Chondrocyte (in vitro differentiated cells): ENCODE measurements at regions not wholly inside any gene's neighbourhood (a gene's known extent, or its start where the extent isn't known, plus 50 kb on each side); places are given as distances from the start of the nearest gene placed in this dataset.

Experiments used
- DNase-seq: peaks from one replicate; pipeline ENCODE4 v3.0.0; 2021; ENCODE audit warnings: mixed read lengths, low spot score
- H3K27ac Mint-ChIP-seq: one replicate; pipeline ENCODE4 v1.8.0; 2021; ENCODE audit warnings: mild to moderate bottlenecking, moderate library complexity, mixed read lengths; ENCODE audit not compliant: unreplicated experiment
- H3K27me3 Mint-ChIP-seq: 2 replicates; pipeline ENCODE4 v1.8.0; 2021; ENCODE audit warnings: low read depth, mixed read lengths
- H3K36me3 Mint-ChIP-seq: 2 replicates; pipeline ENCODE4 v1.8.0; 2021; ENCODE audit warnings: low read depth, mixed read lengths
- H3K4me1 Mint-ChIP-seq: 2 replicates; pipeline ENCODE4 v1.8.0; 2021; ENCODE audit warnings: low read depth, mild to moderate bottlenecking, mixed read lengths
- H3K4me3 Mint-ChIP-seq: one replicate; pipeline ENCODE4 v1.8.0; 2021; ENCODE audit warnings: mild to moderate bottlenecking, moderate library complexity, mixed read lengths; ENCODE audit not compliant: unreplicated experiment
- H3K9me3 Mint-ChIP-seq: 2 replicates; pipeline ENCODE4 v1.8.0; 2021; ENCODE audit warnings: low read depth, mixed read lengths
- CTCF ChIP-seq: fragments of 200-600 bp; sonication (generic); IDR thresholded peaks from 2 replicates; pipeline ENCODE4 v1.5.0; 2021; ENCODE audit warnings: antibody characterized with exemption, mild to moderate bottlenecking, moderate library complexity

DNA sequence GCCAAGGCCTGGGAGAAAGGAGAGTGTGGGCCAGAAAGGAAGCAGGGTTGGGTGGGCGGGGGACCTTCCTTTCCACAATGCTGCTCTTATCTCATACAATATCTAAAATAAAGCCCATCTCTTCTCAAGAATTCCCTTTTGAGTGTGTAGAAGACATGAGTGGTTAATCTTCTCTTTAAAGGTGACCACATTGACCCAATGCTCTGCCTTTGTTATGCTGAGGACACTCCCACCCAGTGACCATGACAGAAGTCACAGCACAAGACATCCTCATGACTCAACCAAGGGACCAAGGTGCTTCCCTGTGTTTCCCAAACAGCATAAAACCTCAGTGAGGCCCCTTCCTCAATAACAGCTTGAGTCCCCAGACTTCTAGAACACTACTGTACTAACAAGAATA lies 193.0 kb upstream of the ADAMTS16 start:
- DNase-seq, result no peak
- no peaks in the 10 kb centered on the region for H3K36me3 Mint-ChIP-seq
- H3K4me3 Mint-ChIP-seq, result no peak overlapping the region
- TF ChIP-seq CTCF, result no peak
- H3K27ac Mint-ChIP-seq, result no peak overlapping the region
- no peaks in the 10 kb centered on the region for H3K4me1 Mint-ChIP-seq
- peaks cover 19% of the 10 kb centered on the region for H3K27me3 Mint-ChIP-seq
- H3K9me3 Mint-ChIP-seq, result no peaks in the 10 kb centered on the region

DNA sequence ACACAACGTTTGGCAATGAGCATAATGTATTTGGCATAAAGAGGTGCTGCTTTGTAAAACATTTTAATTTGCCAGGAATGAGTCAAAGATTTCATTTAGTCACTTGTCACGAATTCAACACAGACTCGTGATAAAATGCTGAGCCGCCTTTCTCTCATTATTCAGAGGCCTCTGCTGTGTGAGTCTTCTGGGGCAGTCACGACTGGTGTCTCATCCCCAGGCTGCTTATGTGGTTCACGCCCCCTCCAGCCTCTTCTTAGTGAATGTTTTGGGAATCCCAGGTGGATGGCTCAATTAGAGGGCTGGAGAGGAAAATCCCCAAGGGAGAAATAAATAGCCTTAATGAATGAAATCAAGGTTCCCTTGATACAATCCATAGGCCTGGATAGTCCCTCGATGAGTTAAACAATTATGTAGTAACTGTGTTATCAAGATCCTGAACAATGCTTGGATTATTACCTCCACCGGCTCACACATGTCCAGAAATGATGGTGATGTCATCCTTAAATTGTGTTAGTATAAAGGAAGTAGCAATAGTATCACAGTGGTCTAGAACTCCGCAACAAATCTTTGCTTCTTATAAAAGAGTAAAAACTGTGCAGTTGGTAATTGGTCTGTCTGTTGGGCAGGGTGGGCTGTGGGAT lies 192.1 kb upstream of the ADAMTS16 start:
- Mint-ChIP-seq H3K36me3 (no peaks in the 10 kb centered on the region), H3K27ac (no peak overlapping the region), H3K4me1 (no peaks in the 10 kb centered on the region), H3K27me3 (peaks cover 18% of the 10 kb centered on the region), H3K9me3 (no peaks in the 10 kb centered on the region), H3K4me3 (no peak overlapping the region)
- DNase-seq, result no peak
- TF ChIP-seq CTCF, result no peak

- H3K36me3 Mint-ChIP-seq, result no peaks in the 10 kb centered on the region
- H3K27ac Mint-ChIP-seq, result no peak overlapping the region
- H3K9me3 Mint-ChIP-seq, result no peaks in the 10 kb centered on the region
- H3K4me3 Mint-ChIP-seq, result no peak overlapping the region
- no peaks in the 10 kb centered on the region for H3K4me1 Mint-ChIP-seq
- DNase-seq, result no peak
- no peak for TF ChIP-seq CTCF
- H3K27me3 Mint-ChIP-seq, result peaks cover 12% of the 10 kb centered on the region
Observed at GRCh38 chr5:4949108-4949507, 191.0 kb upstream of the ADAMTS16 start.

- Mint-ChIP-seq H3K4me1 (no peaks in the 10 kb centered on the region), H3K27me3 (peaks cover 39% of the 10 kb centered on the region), H3K4me3 (no peak overlapping the region), H3K36me3 (no peaks in the 10 kb centered on the region), H3K27ac (no peak overlapping the region), H3K9me3 (no peaks in the 10 kb centered on the region)
- no peak for TF ChIP-seq CTCF
- DNase-seq, result no peak
Observed at GRCh38 chr5:4953576-4953975, 186.6 kb upstream of the ADAMTS16 start.

DNA sequence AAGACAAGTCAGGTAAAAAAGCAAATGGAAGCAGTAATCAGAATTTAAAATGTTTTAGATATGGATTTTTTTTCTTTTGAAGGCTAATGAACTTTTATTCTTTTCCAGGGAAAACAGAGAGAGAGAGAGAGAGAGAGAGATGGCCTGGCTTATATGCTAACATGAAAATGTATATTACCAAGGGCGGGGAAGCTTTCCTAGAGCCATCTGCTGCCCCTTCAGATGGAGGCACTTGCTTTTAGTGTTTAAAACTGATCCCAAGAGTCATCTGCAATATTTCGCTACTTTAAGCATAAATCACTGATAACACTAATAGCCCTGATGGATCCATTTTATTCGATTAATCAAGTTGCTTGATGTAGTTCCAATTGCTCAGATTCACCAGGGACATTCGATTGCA lies 186.1 kb upstream of the ADAMTS16 start:
- peaks cover 39% of the 10 kb centered on the region for H3K27me3 Mint-ChIP-seq

More for the DNA sequence above, 186.1 kb upstream of the ADAMTS16 start:
- H3K9me3 Mint-ChIP-seq, result no peaks in the 10 kb centered on the region
- no peak for DNase-seq
- H3K27ac Mint-ChIP-seq, result no peak overlapping the region
- no peaks in the 10 kb centered on the region for H3K4me1 Mint-ChIP-seq
- no peak for TF ChIP-seq CTCF
- H3K36me3 Mint-ChIP-seq, result no peaks in the 10 kb centered on the region
- H3K4me3 Mint-ChIP-seq, result no peak overlapping the region
